ENCODE measurements at regions not wholly inside any gene's neighbourhood (a gene's known extent, or its start where the extent isn't known, plus 50 kb on each side); places are given as distances from the start of the nearest gene placed in this dataset.

DNA sequence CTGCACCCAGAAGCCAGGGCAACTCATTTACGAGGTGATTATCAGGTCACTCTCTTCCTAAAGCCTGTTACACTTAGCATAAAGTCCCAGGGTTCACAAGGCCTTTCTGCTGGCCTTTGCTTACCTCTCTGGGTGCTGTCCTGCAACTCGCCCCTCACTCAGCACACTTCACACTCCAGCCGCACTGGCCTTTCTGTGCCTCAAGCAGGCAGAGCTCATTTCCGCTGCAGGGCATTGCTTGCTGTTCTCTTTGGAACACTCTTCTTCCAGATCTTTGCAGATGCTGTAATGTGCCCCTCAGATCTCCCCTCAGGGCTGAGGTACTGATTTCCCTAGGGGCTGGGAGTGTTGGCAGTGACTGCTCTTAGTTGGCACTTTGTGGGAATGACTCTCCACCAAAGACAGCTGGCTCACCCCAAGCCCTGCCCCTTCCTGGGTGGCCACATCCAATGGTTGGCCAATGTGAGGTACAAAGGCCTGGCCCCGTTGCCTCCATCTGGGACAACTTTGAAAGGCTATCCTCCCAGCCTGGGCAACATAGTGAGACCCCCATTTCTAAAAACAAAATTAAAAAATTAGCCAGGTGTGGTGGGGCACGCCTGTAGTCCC, 50.8 kb upstream of the SSBP3 start:
- Mint-ChIP-seq H3K36me3 (ENCODE audit: low read depth) (no peaks in the 10 kb centered on the region), H3K4me1 (no peaks in the 10 kb centered on the region), H3K27ac (no peak overlapping the region), H3K27me3 (peaks cover 9% of the 10 kb centered on the region), H3K9me3 (no peaks in the 10 kb centered on the region), H3K4me3 (no peak overlapping the region)
- TF ChIP-seq, protein P1, sequence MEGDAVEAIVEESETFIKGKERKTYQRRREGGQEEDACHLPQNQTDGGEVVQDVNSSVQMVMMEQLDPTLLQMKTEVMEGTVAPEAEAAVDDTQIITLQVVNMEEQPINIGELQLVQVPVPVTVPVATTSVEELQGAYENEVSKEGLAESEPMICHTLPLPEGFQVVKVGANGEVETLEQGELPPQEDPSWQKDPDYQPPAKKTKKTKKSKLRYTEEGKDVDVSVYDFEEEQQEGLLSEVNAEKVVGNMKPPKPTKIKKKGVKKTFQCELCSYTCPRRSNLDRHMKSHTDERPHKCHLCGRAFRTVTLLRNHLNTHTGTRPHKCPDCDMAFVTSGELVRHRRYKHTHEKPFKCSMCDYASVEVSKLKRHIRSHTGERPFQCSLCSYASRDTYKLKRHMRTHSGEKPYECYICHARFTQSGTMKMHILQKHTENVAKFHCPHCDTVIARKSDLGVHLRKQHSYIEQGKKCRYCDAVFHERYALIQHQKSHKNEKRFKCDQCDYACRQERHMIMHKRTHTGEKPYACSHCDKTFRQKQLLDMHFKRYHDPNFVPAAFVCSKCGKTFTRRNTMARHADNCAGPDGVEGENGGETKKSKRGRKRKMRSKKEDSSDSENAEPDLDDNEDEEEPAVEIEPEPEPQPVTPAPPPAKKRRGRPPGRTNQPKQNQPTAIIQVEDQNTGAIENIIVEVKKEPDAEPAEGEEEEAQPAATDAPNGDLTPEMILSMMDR (IDR thresholded peaks at IDR 0.05), result no peak
- POLR2A ChIA-PET, result no interaction called here
- DNase-seq (no peak), ATAC-seq (ENCODE audit: low read depth) (no peak)
- intact Hi-C loops (cut with micrococcal nuclease), result no loop called here
- CTCF ChIA-PET, result no interaction called here

DNA sequence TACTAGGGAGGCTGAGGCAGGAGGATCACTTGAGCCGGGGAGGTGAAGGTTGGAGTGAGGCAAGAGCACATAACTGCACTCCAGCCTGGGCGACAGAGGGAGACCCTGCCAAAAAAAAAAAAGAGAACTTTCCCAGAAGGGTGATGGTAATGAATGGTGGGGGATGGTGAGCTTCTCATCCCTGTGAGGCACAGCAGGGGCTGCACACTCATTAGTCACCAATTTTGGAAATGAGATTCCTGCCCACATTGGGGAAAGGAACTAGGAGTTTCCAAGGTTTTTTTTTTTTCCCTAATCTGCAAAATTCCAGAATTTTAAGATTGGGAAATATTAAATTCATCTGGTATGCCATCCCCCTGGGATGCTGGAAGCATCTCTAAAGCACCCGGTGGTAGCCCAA, 50.2 kb upstream of the SSBP3 start:
- ATAC-seq (ENCODE audit: low read depth), result no peak
- no peaks in the 10 kb centered on the region for H3K4me1 Mint-ChIP-seq
- ChIA-PET POLR2A (no interaction called here), CTCF (no interaction called here)
- no peaks in the 10 kb centered on the region for H3K36me3 Mint-ChIP-seq (ENCODE audit: low read depth)
- intact Hi-C loops (cut with micrococcal nuclease), result no loop called here
- H3K9me3 Mint-ChIP-seq, result no peaks in the 10 kb centered on the region
- H3K27me3 Mint-ChIP-seq, result peaks cover 9% of the 10 kb centered on the region
- H3K27ac Mint-ChIP-seq, result no peak overlapping the region
- no peak overlapping the region for H3K4me3 Mint-ChIP-seq
- TF ChIP-seq, protein P1 (IDR thresholded peaks at IDR 0.05), result no peak
- DNase-seq, result no peak
